ENCODE measurements at regions not wholly inside any gene's neighbourhood (a gene's known extent, or its start where the extent isn't known, plus 50 kb on each side); places are given as distances from the start of the nearest gene placed in this dataset.

DNA sequence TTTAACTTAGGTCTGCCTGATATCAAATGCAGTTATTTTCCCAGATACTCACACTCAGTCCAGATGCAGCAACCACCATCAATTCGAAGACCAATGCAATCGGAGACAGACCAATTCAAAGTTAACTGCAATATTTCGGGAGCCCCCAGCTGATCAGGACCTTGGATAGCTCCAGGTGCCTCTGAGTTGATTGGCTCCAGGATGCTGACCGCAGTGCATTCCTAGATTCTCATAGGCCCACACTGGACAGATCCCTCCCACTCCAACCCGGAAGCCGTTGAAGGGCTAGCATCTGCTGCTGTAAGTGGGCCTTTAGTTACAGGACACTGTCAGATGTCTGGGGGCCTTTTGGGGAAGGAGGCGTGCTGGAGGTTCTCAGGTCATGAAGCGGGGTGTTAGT is 89.5 kb upstream of the ATP2B2 start:
- no peak overlapping the region for H3K27ac ChIP-seq
- TF ChIP-seq POLR2A (IDR thresholded peaks at IDR 0.05) (no peak), POLR2AphosphoS5 (IDR thresholded peaks at IDR 0.05) (no peak), CTCF (IDR thresholded peaks at IDR 0.05) (no peak), EP300 (IDR thresholded peaks at IDR 0.05) (no peak)
- no peaks in the 10 kb centered on the region for H3K36me3 ChIP-seq
- no peaks in the 10 kb centered on the region for H3K4me1 ChIP-seq
- WGBS, 2 donors = 18 to 24% methylated on average over 8 of the region's 8 CpGs
- peaks cover 0 to 6% (median 0%) of the 10 kb centered on the region in 3 donors for H3K27me3 ChIP-seq
- H3K9me3 ChIP-seq = no peaks in the 10 kb centered on the region
- DNase-seq = no peak
- intact Hi-C loops (cut with DNase I) = no loop called here
- H3K4me3 ChIP-seq = no peak overlapping the region

GRCh38 chr3:10596746-10597448 is 91.5 kb upstream of the ATP2B2 start:
- Histone ChIP-seq H3K27me3 (peaks cover 0 to 18% (median 0%) of the 10 kb centered on the region in 3 donors), H3K27ac (no peak overlapping the region), H3K4me1 (no peaks in the 10 kb centered on the region), H3K9me3 (no peaks in the 10 kb centered on the region), H3K4me3 (no peak overlapping the region), H3K36me3 (no peaks in the 10 kb centered on the region)
- TF ChIP-seq POLR2AphosphoS5 (IDR thresholded peaks at IDR 0.05) (no peak), EP300 (IDR thresholded peaks at IDR 0.05) (no peak), CTCF (IDR thresholded peaks at IDR 0.05) (no peak), POLR2A (IDR thresholded peaks at IDR 0.05) (no peak)
- 84 to 85% methylated on average over 13 of the region's 13 CpGs for WGBS, 2 donors
- DNase-seq = no peak
- intact Hi-C loops (cut with DNase I) = no loop called here

DNA sequence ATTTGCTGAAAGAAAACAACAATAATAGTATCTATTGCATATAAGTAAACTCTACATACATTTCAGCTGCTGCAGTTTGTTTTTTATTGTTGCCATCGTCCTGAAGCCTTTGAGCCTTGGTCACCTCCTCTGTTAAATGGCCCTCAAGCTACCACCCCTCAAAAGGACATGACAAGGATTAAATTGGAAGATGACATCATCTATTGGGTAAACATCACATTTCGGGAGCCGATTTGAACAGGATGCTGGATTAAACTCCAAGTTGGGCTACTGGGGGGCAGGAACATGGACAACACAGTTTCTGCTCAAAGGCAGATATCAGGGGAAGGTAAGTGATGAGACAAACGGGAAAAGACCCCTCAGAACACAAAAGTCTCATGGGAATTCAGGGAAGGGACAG is 92.3 kb upstream of the ATP2B2 start:
- Histone ChIP-seq H3K9me3 (no peaks in the 10 kb centered on the region), H3K27me3 (peaks cover 0 to 21% (median 0%) of the 10 kb centered on the region in 3 donors), H3K27ac (no peak overlapping the region), H3K36me3 (no peaks in the 10 kb centered on the region), H3K4me1 (no peaks in the 10 kb centered on the region), H3K4me3 (no peak overlapping the region)
- 38 to 58% methylated on average over 4 of the region's 4 CpGs for WGBS, 2 donors
- no peak for TF ChIP-seq CTCF (IDR thresholded peaks at IDR 0.05)
- TF ChIP-seq POLR2A (IDR thresholded peaks at IDR 0.05) = no peak
- TF ChIP-seq POLR2AphosphoS5 (IDR thresholded peaks at IDR 0.05) = no peak
- TF ChIP-seq EP300 (IDR thresholded peaks at IDR 0.05) = no peak
- DNase-seq = no peak
- intact Hi-C loops (cut with DNase I) = no loop called here

DNA sequence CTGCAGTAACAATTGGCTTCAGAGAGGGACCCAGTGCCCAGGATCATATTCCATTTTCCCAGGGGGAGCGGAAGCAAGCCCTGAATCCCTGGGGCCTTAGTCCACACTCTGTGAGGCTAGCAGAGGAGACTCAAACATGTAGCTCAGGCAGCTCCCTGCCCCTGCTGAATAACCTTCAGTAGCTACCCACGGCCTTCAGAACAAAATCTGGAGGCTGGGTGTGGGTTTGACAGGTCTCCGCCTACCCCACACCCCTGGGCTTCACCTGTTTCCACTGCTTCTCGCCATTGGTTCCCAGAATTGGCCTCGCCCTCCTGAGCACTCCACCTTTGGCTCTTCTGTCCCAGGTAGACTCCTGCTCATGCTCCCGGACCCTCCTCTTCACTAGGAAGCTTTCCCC is 93.6 kb upstream of the ATP2B2 start:
- H3K27me3 ChIP-seq = peaks cover 0 to 21% (median 0%) of the 10 kb centered on the region in 3 donors
- no peaks in the 10 kb centered on the region for H3K36me3 ChIP-seq
- intact Hi-C loops (cut with DNase I) = no loop called here

More for the DNA sequence above, 93.6 kb upstream of the ATP2B2 start:
- Histone ChIP-seq H3K4me1 (no peaks in the 10 kb centered on the region), H3K4me3 (no peak overlapping the region), H3K9me3 (no peaks in the 10 kb centered on the region), H3K27ac (no peak overlapping the region)
- TF ChIP-seq POLR2AphosphoS5 (IDR thresholded peaks at IDR 0.05) (no peak), CTCF (IDR thresholded peaks at IDR 0.05) (no peak), POLR2A (IDR thresholded peaks at IDR 0.05) (no peak), EP300 (IDR thresholded peaks at IDR 0.05) (no peak)
- no peak for DNase-seq
- 60 to 73% methylated on average over 6 of the region's 6 CpGs for WGBS, 2 donors
